ENCODE measurements at regions not wholly inside any gene's neighbourhood (a gene's known extent, or its start where the extent isn't known, plus 50 kb on each side); places are given as distances from the start of the nearest gene placed in this dataset.

- Histone ChIP-seq H3K4me1 (replicated peaks in 1 of 2) (no peaks in the 10 kb centered on the region), H3K27me3 (no peaks in the 10 kb centered on the region), H3K36me3 (replicated peaks in 1 of 2) (no peaks in the 10 kb centered on the region), H3K4me3 (no peak overlapping the region), H3K27ac (no peak overlapping the region), H3K9me3 (replicated peaks in 1 of 3) (no peaks in the 10 kb centered on the region)
- TF ChIP-seq CTCF (IDR thresholded peaks at IDR 0.05) (peak; percentile 79 to 92 (median 83)), POLR2A (IDR thresholded peaks at IDR 0.05) (no peak)
- intact Hi-C loops (cut with DNase I): no loop called here
- peak; percentile 43 to 84 (median 74) for DNase-seq
- 6 to 10% (median 9%) methylated on average over 8 of the region's 8 CpGs for WGBS, 4 donors
Observed at GRCh38 chr4:24419181-24420034, 164.9 kb downstream of the DHX15 start.

GRCh38 chr4:24417206-24417605 lies 167.1 kb downstream of the DHX15 start:
- no peaks in the 10 kb centered on the region for H3K4me1 ChIP-seq (replicated peaks in 1 of 2)

GRCh38 chr4:24416293-24416692 lies 168.1 kb downstream of the DHX15 start:
- Histone ChIP-seq H3K4me1 (replicated peaks in 1 of 2) (no peaks in the 10 kb centered on the region), H3K9me3 (replicated peaks in 1 of 3) (no peaks in the 10 kb centered on the region), H3K4me3 (no peak overlapping the region), H3K27me3 (no peaks in the 10 kb centered on the region), H3K27ac (no peak overlapping the region), H3K36me3 (replicated peaks in 1 of 2) (no peaks in the 10 kb centered on the region)
- 77 to 85% (median 81%) methylated on average over 5 of the region's 5 CpGs for WGBS, 4 donors
- TF ChIP-seq CTCF (IDR thresholded peaks at IDR 0.05) (no peak), POLR2A (IDR thresholded peaks at IDR 0.05) (no peak)
- DNase-seq: no peak
- intact Hi-C loops (cut with DNase I): no loop called here

More at GRCh38 chr4:24417206-24417605, 167.1 kb downstream of the DHX15 start:
- no peak for DNase-seq
- TF ChIP-seq POLR2A (IDR thresholded peaks at IDR 0.05) (no peak), CTCF (IDR thresholded peaks at IDR 0.05) (no peak)
- intact Hi-C loops (cut with DNase I): no loop called here
- Histone ChIP-seq H3K9me3 (replicated peaks in 1 of 3) (no peaks in the 10 kb centered on the region), H3K36me3 (replicated peaks in 1 of 2) (no peaks in the 10 kb centered on the region), H3K27me3 (no peaks in the 10 kb centered on the region), H3K27ac (no peak overlapping the region), H3K4me3 (no peak overlapping the region)

GRCh38 chr4:24413311-24413784 lies 171.0 kb downstream of the DHX15 start:
- Histone ChIP-seq H3K4me1 (replicated peaks in 1 of 2) (no peaks in the 10 kb centered on the region), H3K27ac (no peak overlapping the region), H3K9me3 (replicated peaks in 1 of 3) (no peaks in the 10 kb centered on the region), H3K4me3 (no peak overlapping the region), H3K36me3 (replicated peaks in 1 of 2) (no peaks in the 10 kb centered on the region), H3K27me3 (no peaks in the 10 kb centered on the region)
- no peak for DNase-seq
- no peak for TF ChIP-seq POLR2A (IDR thresholded peaks at IDR 0.05)
- no peak for TF ChIP-seq CTCF (IDR thresholded peaks at IDR 0.05)
- 41 to 55% (median 54%) methylated on average over 8 of the region's 8 CpGs for WGBS, 4 donors
- intact Hi-C loops (cut with DNase I): no loop called here
